A549 (cell line): ENCODE measurements at regions not wholly inside any gene's neighbourhood (a gene's known extent, or its start where the extent isn't known, plus 50 kb on each side); places are given as distances from the start of the nearest gene placed in this dataset.

ENCODE experiments used
- ATAC-seq, 2 experiments: fragments of 200-7000 bp in 1 of 2; fragments of >200 bp in 1 of 2; cut with Nextera tagmentation in 1 of 2; cut with Tn5 transposase in 1 of 2; 3 replicates each; pipeline versions ENCODE4 v1.8.0 to v1.9.1; 2018 to 2020; ENCODE audit warnings: mild to moderate bottlenecking in 1 of 2, moderate library complexity in 1 of 2
- CTCF ChIA-PET: fragments of 300-600 bp; sonication (Branson Sonifier 250); formaldehyde crosslinking; extraction: SDS; loops from one replicate; lab custom pipeline; 2021; ENCODE audit warnings: antibody characterized with exemption, inconsistent platforms; lab: Yijun Ruan, JAX
- POLR2A ChIA-PET: fragments of 350-600 bp; formaldehyde crosslinking; extraction: SDS; loops from one replicate; lab custom pipeline; 2021; ENCODE audit warnings: antibody characterized with exemption, inconsistent platforms; lab: Yijun Ruan, JAX
- DNase-seq, 2 experiments: peaks; one replicate each; pipeline versions ENCODE4 v3.0.0 to v3.0.0-alpha.2; 2011 to 2016; ENCODE audit warnings: low read depth in 1 of 2, low spot score in 1 of 2
- FAIRE-seq: peaks from 2 replicates; lab custom pipeline; 2011; peaks lifted over from hg19 to GRCh38; lab: Jason Lieb, UNC
- H3K27ac ChIP-seq, 2 experiments: fragments of >200 bp; sonication (Bioruptor Twin); formaldehyde crosslinking; 3 replicates each; pipeline ENCODE4 v1.5.1; 2016 to 2017
- H3K4me1 ChIP-seq: fragments of >200 bp; sonication (Bioruptor Twin); formaldehyde crosslinking; 3 replicates; pipeline ENCODE4 v1.6.1; 2016
- H3K4me2 ChIP-seq: fragments of >200 bp; sonication (Bioruptor Twin); formaldehyde crosslinking; 3 replicates; pipeline ENCODE4 v1.6.1; 2016
- H3K4me3 ChIP-seq: fragments of >200 bp; sonication (Bioruptor Twin); formaldehyde crosslinking; 3 replicates; pipeline ENCODE4 v1.5.1; 2016
- H3K9me3 ChIP-seq: fragments of >200 bp; sonication (Bioruptor Twin); formaldehyde crosslinking; 3 replicates; pipeline ENCODE4 v1.6.1; 2016
- ATOH8 ChIP-seq: fragments of 250-450 bp; sonication (Bioruptor Pico); IDR thresholded peaks from 2 replicates; pipeline ENCODE4 v1.5.0; 2020; ENCODE audit warnings: low read depth, mild to moderate bottlenecking, moderate library complexity
- CBX2 ChIP-seq: fragments of 200-600 bp; sonication (generic); IDR thresholded peaks from 2 replicates; pipeline ENCODE4 v1.6.1; 2016; ENCODE audit warnings: low read depth, mild to moderate bottlenecking, borderline replicate concordance
- EHMT2 ChIP-seq: fragments of 200-600 bp; sonication (generic); IDR thresholded peaks from 2 replicates; pipeline ENCODE4 v1.6.1; 2016; ENCODE audit warnings: antibody characterized with exemption, low read depth, mild to moderate bottlenecking, moderate library complexity
- FOSL2 ChIP-seq, 2 experiments: fragments of 450-650 bp in 1 of 2; fragments of >200 bp in 1 of 2; sonication (Bioruptor Twin) in 1 of 2; formaldehyde crosslinking; IDR thresholded peaks; 2 replicates each; pipeline versions ENCODE4 v1.5.0 to v1.6.1; 2016 to 2020; ENCODE audit warnings: mild to moderate bottlenecking in 1 of 2, moderate library complexity in 1 of 2
- GATA3 ChIP-seq: IDR thresholded peaks from 2 replicates; pipeline ENCODE4 v1.6.1; 2012; ENCODE audit warnings: borderline replicate concordance
- HEYL ChIP-seq: fragments of 250-450 bp; sonication (Bioruptor Pico); IDR thresholded peaks from 2 replicates; pipeline ENCODE4 v1.8.0; 2021; ENCODE audit warnings: mild to moderate bottlenecking, moderate library complexity
- KDM1A ChIP-seq: fragments of 200-600 bp; sonication (generic); IDR thresholded peaks from 2 replicates; pipeline ENCODE4 v1.6.1; 2016; ENCODE audit warnings: low read depth, mild to moderate bottlenecking
- MAX ChIP-seq: IDR thresholded peaks from 2 replicates; pipeline ENCODE4 v1.6.1; 2012
- MAZ ChIP-seq: fragments of 150-350 bp; IDR thresholded peaks from 2 replicates; pipeline ENCODE4 v1.6.1; 2014; ENCODE audit warnings: antibody characterized with exemption, low read depth, low read length, borderline replicate concordance
- PBX3 ChIP-seq: IDR thresholded peaks from 2 replicates; pipeline ENCODE4 v1.6.1; 2012
- POLR2AphosphoS2 ChIP-seq: conservative IDR thresholded peaks from 2 replicates; pipeline ENCODE4 v1.6.1; 2012; ENCODE audit warnings: low read length, improper control_type of control experiment, inconsistent platforms
- RFX5 ChIP-seq: fragments of 450-650 bp; IDR thresholded peaks from 2 replicates; pipeline ENCODE4 v1.7.1; 2014; ENCODE audit warnings: antibody characterized with exemption, mild to moderate bottlenecking, moderate library complexity
- SMC3 ChIP-seq: fragments of >200 bp; sonication (Bioruptor Twin); formaldehyde crosslinking; IDR thresholded peaks from 3 replicates; pipeline ENCODE4 v1.6.1; 2018; ENCODE audit warnings: inconsistent platforms
- TP53 ChIP-seq: fragments of 250-450 bp; sonication (Bioruptor Pico); IDR thresholded peaks from 2 replicates; pipeline ENCODE4 v1.5.0; 2021; ENCODE audit warnings: mild to moderate bottlenecking, moderate library complexity
- ZNF302 ChIP-seq: fragments of 250-450 bp; sonication (Bioruptor Pico); IDR thresholded peaks from 2 replicates; pipeline ENCODE4 v1.9.0; 2021; ENCODE audit warnings: inconsistent platforms, mild to moderate bottlenecking, moderate library complexity
- ZSCAN20 ChIP-seq: fragments of 250-450 bp; sonication (Bioruptor Pico); IDR thresholded peaks from 2 replicates; pipeline ENCODE4 v1.8.0; 2022; ENCODE audit warnings: mild to moderate bottlenecking, moderate library complexity
- WGBS: methylation state at CpG from one replicate; pipeline ENCODE4 v1.1.6; 2017; ENCODE audit errors: missing lambda C conversion rate; 5-methylcytosine and 5-hydroxymethylcytosine counted together
- TF ChIP-seq, protein P1 (sequence below): fragments of 250-450 bp; sonication (Bioruptor Pico); IDR thresholded peaks from 2 replicates; pipeline ENCODE4 v1.5.0; 2021; ENCODE audit warnings: mild to moderate bottlenecking, moderate library complexity, borderline replicate concordance

GRCh38 chr12:69096669-69097335, 142.6 kb upstream of the CPSF6 start:
- ChIA-PET CTCF (interaction anchor here (1.6 kb wide), 1 partner anchor 10 kb away, joined by 3 read pairs; no protein-coding TSS in a partner anchor), POLR2A (no interaction called here)
- FAIRE-seq, result no peak
- TF ChIP-seq FOSL2 (IDR thresholded peaks at IDR 0.05), result no peak
- TF ChIP-seq FOSL2 (CRISPR knock-in tag; IDR thresholded peaks at IDR 0.05), result 0 out of 2 replicates have a peak, but pooled peaks have one; percentile 23
- TF ChIP-seq KDM1A, result no peak
- Histone ChIP-seq H3K4me2 (no peak overlapping the region), H3K4me3 (no peak overlapping the region), H3K4me1 (0 out of 3 replicates have a peak, but pooled peaks cover 4% of the 10 kb centered on the region), H3K27ac (no peak overlapping the region), H3K9me3 (no peaks in the 10 kb centered on the region)
- no peak for DNase-seq
- ATAC-seq, result peak in 1 of 2 experiments; percentile 37; a peak in 1 of 6 replicates
- WGBS, result 13% methylated on average over 1 of the region's 1 CpG

DNA sequence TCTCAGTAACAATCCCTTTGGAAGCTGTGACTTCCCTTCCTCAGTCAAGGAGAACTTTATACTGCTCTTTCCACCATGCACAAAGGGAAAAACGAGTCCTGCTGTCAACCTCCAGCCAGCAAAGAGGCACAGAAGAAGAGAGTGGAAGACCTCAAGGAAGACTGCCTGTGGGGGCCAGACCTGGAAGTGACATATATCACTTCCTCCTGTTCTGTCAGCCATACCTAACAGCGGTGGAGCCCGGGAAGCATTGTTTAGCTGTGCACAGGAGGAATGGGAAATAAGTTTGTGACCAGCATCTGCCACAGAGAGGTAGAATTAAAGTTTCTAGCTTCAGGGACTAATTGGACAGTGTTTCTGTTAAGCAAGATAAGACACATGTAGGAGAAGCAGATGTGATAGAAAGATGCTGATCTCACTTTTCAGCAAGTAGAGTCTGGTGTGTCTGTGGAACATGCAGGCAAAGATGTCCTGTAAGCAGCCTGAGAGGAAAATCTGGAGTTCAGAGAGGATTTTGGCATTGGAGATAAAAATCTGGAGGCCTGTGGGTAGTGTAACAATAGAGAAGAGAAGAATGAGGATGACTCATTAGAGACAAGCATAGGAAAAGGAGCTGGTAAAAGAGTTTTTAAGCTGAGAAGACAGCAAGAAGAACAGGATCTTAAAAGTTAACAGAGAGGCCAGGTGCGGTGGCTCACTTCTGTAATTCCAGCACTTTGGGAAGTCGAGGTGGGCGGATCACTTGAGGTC, 141.6 kb upstream of the CPSF6 start:
- 68% methylated on average over 6 of the region's 6 CpGs for WGBS
- Histone ChIP-seq H3K4me3 (no peak overlapping the region), H3K27ac (no peak overlapping the region), H3K4me2 (no peak overlapping the region), H3K4me1 (0 out of 3 replicates have a peak, but pooled peaks cover 4% of the 10 kb centered on the region), H3K9me3 (no peaks in the 10 kb centered on the region)
- FAIRE-seq (no peak), DNase-seq (no peak), ATAC-seq (no peak; a peak in 1 of 6 replicates)
- ChIA-PET POLR2A (no interaction called here), CTCF (no interaction called here)
- no peak for TF ChIP-seq ZNF302
- TF ChIP-seq POLR2AphosphoS2, result no peak
- TF ChIP-seq MAZ, result no peak
- no peak for TF ChIP-seq MAX
- no peak for TF ChIP-seq TP53 (CRISPR knock-in tag)
- TF ChIP-seq ZSCAN20, result no peak
- TF ChIP-seq ATOH8 (CRISPR knock-in tag), result no peak
- TF ChIP-seq RFX5, result no peak
- TF ChIP-seq CBX2, result no peak
- no peak for TF ChIP-seq PBX3
- TF ChIP-seq, protein P1, sequence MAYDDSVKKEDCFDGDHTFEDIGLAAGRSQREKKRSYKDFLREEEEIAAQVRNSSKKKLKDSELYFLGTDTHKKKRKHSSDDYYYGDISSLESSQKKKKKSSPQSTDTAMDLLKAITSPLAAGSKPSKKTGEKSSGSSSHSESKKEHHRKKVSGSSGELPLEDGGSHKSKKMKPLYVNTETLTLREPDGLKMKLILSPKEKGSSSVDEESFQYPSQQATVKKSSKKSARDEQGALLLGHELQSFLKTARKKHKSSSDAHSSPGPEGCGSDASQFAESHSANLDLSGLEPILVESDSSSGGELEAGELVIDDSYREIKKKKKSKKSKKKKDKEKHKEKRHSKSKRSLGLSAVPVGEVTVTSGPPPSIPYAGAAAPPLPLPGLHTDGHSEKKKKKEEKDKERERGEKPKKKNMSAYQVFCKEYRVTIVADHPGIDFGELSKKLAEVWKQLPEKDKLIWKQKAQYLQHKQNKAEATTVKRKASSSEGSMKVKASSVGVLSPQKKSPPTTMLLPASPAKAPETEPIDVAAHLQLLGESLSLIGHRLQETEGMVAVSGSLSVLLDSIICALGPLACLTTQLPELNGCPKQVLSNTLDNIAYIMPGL (CRISPR knock-in tag), result no peak
- no peak for TF ChIP-seq GATA3
- TF ChIP-seq HEYL, result no peak
- no peak for TF ChIP-seq EHMT2
- no peak for TF ChIP-seq SMC3
